GM12873 (cell line): ENCODE measurements at regions not wholly inside any gene's neighbourhood (a gene's known extent, or its start where the extent isn't known, plus 50 kb on each side); places are given as distances from the start of the nearest gene placed in this dataset.

Experiments
- TF ChIP-seq, protein P1 (sequence below): IDR thresholded peaks from 2 replicates; pipeline ENCODE4 v1.5.1; 2012; ENCODE audit warnings: low read depth, mild to moderate bottlenecking, moderate library complexity, low read length, control low read depth; ENCODE audit not compliant: insufficient read depth; ENCODE audit errors: missing control alignments

DNA sequence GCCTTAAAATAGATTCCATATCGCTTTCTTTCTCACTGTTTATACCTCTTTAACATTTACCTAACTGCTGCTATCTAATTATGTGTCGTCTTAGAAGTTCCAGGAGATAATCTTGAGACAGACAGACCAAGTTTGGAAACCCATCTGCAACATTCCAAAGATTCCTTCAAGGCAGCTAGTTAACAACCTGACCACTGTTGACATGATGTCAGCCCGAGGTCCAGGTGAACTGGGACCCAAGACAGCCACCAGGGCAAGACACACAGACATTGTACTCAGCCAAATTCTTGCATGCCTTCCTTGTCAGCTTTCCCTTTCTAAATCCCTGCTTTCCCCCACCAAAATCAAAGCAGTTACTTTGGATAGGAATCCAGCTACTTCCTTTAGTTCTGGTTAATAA is 1476.5 kb upstream of the PRR20A start:
- TF ChIP-seq, protein P1, sequence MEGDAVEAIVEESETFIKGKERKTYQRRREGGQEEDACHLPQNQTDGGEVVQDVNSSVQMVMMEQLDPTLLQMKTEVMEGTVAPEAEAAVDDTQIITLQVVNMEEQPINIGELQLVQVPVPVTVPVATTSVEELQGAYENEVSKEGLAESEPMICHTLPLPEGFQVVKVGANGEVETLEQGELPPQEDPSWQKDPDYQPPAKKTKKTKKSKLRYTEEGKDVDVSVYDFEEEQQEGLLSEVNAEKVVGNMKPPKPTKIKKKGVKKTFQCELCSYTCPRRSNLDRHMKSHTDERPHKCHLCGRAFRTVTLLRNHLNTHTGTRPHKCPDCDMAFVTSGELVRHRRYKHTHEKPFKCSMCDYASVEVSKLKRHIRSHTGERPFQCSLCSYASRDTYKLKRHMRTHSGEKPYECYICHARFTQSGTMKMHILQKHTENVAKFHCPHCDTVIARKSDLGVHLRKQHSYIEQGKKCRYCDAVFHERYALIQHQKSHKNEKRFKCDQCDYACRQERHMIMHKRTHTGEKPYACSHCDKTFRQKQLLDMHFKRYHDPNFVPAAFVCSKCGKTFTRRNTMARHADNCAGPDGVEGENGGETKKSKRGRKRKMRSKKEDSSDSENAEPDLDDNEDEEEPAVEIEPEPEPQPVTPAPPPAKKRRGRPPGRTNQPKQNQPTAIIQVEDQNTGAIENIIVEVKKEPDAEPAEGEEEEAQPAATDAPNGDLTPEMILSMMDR, result no peak

DNA sequence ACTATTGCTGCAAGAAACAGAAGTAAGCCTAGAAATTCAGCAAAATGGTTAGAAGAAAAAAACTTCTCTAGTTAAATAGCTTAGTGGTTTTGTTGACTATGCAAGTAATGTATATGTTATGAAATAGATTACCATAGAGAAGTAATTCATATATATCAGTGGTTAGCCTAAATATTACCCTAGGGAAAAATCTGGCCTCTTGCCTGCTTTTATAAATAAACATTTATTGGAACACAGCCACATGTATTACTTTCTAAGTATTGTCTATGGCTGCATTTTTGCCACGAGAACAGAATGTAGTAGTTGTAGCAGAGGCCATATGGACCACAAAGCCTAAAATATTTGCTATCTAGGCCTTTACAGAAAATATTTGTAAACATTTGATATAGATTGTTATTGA is 1471.7 kb upstream of the PRR20A start:
- TF ChIP-seq, protein P1, result no peak

DNA sequence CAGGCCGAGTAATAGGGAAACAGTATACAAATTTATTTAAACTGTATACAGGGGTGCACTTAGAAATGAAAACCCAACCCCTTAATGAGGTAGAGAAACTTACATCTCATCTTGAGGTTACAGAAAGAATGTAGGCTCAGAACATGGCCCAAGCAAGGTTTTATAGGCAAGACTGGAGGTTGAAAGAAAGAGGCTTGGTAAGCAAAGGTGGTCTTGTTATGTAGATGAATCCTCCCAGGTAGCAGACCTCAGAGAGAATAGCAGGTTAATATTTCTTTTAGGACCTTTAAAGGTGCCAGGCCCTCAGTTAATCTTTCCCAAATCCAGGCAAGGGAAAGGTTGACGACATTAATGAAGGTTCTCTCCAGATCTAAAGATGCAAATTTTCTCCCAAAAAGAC is 1466.8 kb upstream of the PRR20A start:
- TF ChIP-seq, protein P1, result no peak

DNA sequence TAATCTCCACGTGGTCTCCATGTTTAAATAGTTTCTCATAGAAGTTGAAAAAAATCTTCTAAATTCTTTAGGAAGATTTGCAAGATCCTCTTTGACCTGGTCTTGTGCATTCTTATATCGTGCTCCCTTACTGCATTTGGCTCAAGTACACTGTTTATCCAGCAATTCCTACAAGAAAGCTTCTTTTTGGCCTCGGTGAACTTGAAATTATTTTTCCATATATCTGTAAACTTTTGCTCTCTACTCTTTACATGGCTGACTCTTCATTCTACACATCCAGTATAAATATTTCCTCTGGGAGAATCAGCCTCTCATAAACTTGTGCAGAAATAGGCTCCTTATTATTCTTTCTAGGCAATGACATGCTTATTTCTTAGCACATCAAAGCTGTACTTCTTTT is 1457.9 kb upstream of the PRR20A start:
- TF ChIP-seq, protein P1, result no peak

DNA sequence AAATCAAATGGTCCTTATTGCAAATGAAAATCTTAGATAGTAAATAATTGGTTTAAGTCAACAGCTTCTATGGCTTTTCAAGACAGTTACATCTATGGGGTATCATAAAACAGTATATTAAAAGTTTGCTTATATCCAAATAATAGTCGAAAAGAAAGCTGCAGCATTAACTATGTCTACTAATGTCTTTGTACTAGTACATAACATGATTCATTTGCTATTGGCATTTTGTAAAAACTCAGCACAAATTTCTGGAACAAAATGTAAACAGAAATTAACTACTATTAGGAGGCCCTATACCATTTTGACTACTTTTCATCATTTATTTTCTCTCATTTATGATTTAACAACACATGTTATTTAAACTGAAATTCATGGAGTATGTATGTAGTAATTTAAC is 1435.2 kb upstream of the PRR20A start:
- TF ChIP-seq, protein P1, result no peak

DNA sequence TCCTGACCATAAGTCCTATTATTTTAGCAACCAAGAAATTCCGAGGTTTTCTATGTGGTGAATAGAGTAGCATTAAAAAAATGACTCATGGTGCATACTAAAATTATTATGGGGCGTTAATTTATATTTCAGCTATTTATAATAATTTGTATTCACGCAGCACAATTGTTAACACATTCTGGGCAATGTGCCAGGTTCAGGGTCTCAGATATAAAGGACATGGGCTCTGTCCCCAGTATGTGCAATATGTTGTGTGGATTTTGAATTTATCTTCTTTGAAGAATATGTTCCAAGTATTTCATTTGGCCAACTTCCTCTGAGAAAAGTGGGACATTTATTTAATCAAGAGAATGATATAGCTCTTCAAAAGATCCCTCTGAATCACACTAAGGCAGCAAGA is 1434.7 kb upstream of the PRR20A start:
- TF ChIP-seq, protein P1, result no peak

DNA sequence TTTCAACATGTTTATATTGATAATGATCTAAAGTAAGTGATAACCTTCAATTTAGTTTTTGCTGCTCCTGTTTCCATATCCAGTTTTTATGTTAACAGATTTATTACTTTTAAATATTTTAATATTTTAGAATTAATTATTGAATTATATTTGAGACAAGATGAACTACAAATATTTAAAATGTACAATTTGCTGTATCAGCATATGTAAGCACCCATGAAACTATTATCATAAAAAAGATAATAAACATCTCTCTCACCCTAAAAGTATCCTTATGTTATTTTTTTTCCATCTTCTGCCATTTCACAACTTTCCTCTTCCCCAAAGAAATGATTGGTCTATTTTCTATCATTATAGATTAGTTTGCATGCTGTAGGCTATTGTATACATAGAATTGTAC is 1426.6 kb upstream of the PRR20A start:
- TF ChIP-seq, protein P1, result no peak
